ENCODE measurements at regions not wholly inside any gene's neighbourhood (a gene's known extent, or its start where the extent isn't known, plus 50 kb on each side); places are given as distances from the start of the nearest gene placed in this dataset.

DNA sequence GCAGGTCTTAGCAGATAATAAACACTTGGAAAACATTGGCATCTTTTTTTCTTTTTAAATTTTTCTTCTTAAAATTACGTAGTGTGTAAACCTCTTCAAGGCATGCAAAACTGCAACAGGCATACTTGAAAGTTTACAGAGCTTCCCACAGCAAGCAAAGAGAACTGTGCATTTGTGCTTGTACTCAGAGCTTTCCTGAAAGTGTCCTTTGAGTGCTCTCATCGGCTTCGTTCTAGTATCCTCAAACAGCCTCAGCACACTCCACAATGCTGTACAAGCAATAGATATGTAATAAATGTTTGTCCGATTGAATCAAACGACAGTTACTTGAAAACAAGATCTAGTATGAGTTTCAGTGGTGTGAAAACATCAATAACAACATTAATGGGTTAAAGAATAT, 227.5 kb downstream of the PAPSS1 start:
- Histone ChIP-seq H3K27ac (ENCODE audit: extremely low read depth, low read depth, low read length) (no peak overlapping the region), H3K4me3 (no peak overlapping the region), H3K9ac (ENCODE audit: insufficient read depth in 1 of 2, low read depth in 2 of 2, low read length in 2 of 2) (no peak overlapping the region), H3K27me3 (ENCODE audit: control insufficient read depth in 2 of 2, insufficient read depth in 2 of 2, low read length in 2 of 2) (no peaks in the 10 kb centered on the region), H3K9me3 (replicated peaks; ENCODE audit: control insufficient read depth, insufficient read depth, low read depth, low read length) (0 out of 2 replicates have a peak, but pooled peaks cover 2% of the 10 kb centered on the region), H3K4me2 (ENCODE audit: insufficient read depth, low read length) (no peak overlapping the region), H3K4me1 (replicated peaks in 1 of 2; ENCODE audit: control insufficient read depth in 2 of 2, insufficient read depth in 2 of 2, low read length in 2 of 2) (no peaks in the 10 kb centered on the region), H3K36me3 (ENCODE audit: control insufficient read depth, insufficient read depth, low read length) (no peaks in the 10 kb centered on the region), H2AFZ (ENCODE audit: low read depth, low read length) (no peak overlapping the region), H3K9me1 (ENCODE audit: control insufficient read depth, insufficient read depth, low read length) (no peaks in the 10 kb centered on the region), H3K79me2 (ENCODE audit: control insufficient read depth, insufficient read depth, low read length) (no peaks in the 10 kb centered on the region), H4K20me1 (replicated peaks; ENCODE audit: control insufficient read depth, insufficient read depth, low read length) (no peaks in the 10 kb centered on the region)
- in situ Hi-C loops (cut with MboI), result no loop called here
- ATAC-seq, result no peak
- BruUV-seq (replicated peaks), result no TSS peak
- intact Hi-C loops (cut with micrococcal nuclease), result no loop called here
- POLR2A ChIA-PET, result no interaction called here
- no peak for TF ChIP-seq SRSF1 (IDR thresholded peaks at IDR 0.05; ENCODE audit: low read depth, low read length)
- TF ChIP-seq, protein P1, sequence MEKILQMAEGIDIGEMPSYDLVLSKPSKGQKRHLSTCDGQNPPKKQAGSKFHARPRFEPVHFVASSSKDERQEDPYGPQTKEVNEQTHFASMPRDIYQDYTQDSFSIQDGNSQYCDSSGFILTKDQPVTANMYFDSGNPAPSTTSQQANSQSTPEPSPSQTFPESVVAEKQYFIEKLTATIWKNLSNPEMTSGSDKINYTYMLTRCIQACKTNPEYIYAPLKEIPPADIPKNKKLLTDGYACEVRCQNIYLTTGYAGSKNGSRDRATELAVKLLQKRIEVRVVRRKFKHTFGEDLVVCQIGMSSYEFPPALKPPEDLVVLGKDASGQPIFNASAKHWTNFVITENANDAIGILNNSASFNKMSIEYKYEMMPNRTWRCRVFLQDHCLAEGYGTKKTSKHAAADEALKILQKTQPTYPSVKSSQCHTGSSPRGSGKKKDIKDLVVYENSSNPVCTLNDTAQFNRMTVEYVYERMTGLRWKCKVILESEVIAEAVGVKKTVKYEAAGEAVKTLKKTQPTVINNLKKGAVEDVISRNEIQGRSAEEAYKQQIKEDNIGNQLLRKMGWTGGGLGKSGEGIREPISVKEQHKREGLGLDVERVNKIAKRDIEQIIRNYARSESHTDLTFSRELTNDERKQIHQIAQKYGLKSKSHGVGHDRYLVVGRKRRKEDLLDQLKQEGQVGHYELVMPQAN (IDR thresholded peaks at IDR 0.05; ENCODE audit: borderline replicate concordance), result no peak
- no peak for TF ChIP-seq ZBED1 (IDR thresholded peaks at IDR 0.05)
- TF ChIP-seq, protein P2, sequence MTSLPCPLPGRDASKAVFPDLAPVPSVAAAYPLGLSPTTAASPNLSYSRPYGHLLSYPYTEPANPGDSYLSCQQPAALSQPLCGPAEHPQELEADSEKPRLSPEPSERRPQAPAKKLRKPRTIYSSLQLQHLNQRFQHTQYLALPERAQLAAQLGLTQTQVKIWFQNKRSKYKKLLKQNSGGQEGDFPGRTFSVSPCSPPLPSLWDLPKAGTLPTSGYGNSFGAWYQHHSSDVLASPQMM (CRISPR knock-in tag; IDR thresholded peaks at IDR 0.05), result no peak
- no peak for TF ChIP-seq NR2C1 (IDR thresholded peaks at IDR 0.05)
- no peak for TF ChIP-seq NR2C1 (tag; IDR thresholded peaks at IDR 0.05)
- TF ChIP-seq ZNF766 (CRISPR knock-in tag; conservative IDR thresholded peaks at IDR 0.05), result no peak
- no peak for TF ChIP-seq TOE1 (IDR thresholded peaks at IDR 0.05; ENCODE audit: borderline replicate concordance)
- no peak for TF ChIP-seq TOE1 (CRISPR knock-in tag; IDR thresholded peaks at IDR 0.05; ENCODE audit: borderline replicate concordance, low read depth)
- TF ChIP-seq NFRKB (IDR thresholded peaks at IDR 0.05; ENCODE audit: low read depth), result no peak
- TF ChIP-seq CTBP1 (IDR thresholded peaks at IDR 0.05; ENCODE audit: borderline replicate concordance), result no peak
- TF ChIP-seq, protein P3, sequence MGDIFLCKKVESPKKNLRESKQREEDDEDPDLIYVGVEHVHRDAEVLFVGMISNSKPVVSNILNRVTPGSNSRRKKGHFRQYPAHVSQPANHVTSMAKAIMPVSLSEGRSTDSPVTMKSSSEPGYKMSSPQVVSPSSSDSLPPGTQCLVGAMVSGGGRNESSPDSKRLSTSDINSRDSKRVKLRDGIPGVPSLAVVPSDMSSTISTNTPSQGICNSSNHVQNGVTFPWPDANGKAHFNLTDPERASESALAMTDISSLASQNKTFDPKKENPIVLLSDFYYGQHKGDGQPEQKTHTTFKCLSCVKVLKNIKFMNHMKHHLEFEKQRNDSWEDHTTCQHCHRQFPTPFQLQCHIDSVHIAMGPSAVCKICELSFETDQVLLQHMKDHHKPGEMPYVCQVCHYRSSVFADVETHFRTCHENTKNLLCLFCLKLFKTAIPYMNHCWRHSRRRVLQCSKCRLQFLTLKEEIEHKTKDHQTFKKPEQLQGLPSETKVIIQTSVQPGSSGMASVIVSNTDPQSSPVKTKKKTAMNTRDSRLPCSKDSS (IDR thresholded peaks at IDR 0.05; ENCODE audit: low read depth, partially characterized antibody), result no peak
- TF ChIP-seq ARID2 (IDR thresholded peaks at IDR 0.05), result no peak
- FAIRE-seq, result no peak
- 0% methylated on average over 5 of the region's 5 CpGs for whole genome bisulfite sequencing (ENCODE audit: insufficient coverage, low coverage, missing lambda C conversion rate)
- CTCF ChIA-PET (ENCODE audit: low intra/inter-chr PET ratio), result no interaction called here
- no peak for DNase-seq (ENCODE audit: extremely low read depth in 1 of 4, low spot score in 3 of 4)

Data from K562 (cell line).